ENCODE measurements at regions not wholly inside any gene's neighbourhood (a gene's known extent, or its start where the extent isn't known, plus 50 kb on each side); places are given as distances from the start of the nearest gene placed in this dataset.

DNA sequence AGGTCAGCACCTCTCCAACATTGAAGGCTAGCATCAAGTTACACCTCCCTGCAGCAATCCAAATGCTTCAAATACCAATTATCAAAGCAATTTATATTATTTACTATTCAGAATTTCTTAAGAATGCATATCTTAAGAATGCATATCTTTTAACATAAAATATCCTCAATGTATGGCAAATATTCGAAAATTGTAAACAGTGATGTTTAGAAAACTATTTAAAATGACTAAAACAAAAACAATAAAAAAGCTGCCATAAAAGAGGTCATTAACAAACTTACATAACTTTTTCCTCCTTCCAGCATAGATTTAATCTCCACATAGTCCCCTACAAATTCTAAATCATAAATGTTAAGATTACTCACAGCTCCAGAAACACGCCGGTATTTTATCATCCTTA, 85.1 kb upstream of the SOX6 start:
- TF ChIP-seq CTCF (IDR thresholded peaks at IDR 0.05) = no peak
- no peak for TF ChIP-seq EZH2 (IDR thresholded peaks at IDR 0.05; ENCODE audit: borderline replicate concordance, insufficient read depth, low read depth, low read length, poor library complexity, severe bottlenecking)
